ENCODE measurements at regions not wholly inside any gene's neighbourhood (a gene's known extent, or its start where the extent isn't known, plus 50 kb on each side); places are given as distances from the start of the nearest gene placed in this dataset.

DNA sequence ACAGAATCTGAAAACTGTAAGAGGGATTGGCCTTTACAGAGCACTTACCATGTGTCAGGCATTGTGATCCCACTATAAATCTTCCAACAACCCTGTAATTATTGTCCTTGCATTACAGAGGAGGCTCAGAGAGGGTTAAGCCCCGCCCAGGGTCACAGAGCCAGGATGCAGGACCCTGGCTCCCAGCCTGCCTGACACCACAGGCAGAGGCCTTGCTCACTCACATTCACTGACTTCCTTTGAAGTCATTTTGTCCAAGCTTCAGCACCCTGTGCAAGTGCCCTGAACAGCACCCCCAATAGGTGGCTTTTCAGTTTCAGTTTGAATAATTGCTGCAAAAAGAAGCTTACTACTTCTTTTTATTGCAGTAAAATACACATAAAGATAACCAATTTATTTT, 256.8 kb upstream of the NFIA start:
- no peak for TF ChIP-seq CTCF (IDR thresholded peaks at IDR 0.05)
- no peak for TF ChIP-seq POLR2A (IDR thresholded peaks at IDR 0.05)
